ENCODE measurements at regions not wholly inside any gene's neighbourhood (a gene's known extent, or its start where the extent isn't known, plus 50 kb on each side); places are given as distances from the start of the nearest gene placed in this dataset.
A peak's percentile ranks its signal among the peaks of the same experiment; 100 is the strongest.
"Not testable (repeated sequence)": the region's sequence is repeated elsewhere in the genome, so short reads cannot be mapped to it uniquely, and the experiment has no call there.

DNA sequence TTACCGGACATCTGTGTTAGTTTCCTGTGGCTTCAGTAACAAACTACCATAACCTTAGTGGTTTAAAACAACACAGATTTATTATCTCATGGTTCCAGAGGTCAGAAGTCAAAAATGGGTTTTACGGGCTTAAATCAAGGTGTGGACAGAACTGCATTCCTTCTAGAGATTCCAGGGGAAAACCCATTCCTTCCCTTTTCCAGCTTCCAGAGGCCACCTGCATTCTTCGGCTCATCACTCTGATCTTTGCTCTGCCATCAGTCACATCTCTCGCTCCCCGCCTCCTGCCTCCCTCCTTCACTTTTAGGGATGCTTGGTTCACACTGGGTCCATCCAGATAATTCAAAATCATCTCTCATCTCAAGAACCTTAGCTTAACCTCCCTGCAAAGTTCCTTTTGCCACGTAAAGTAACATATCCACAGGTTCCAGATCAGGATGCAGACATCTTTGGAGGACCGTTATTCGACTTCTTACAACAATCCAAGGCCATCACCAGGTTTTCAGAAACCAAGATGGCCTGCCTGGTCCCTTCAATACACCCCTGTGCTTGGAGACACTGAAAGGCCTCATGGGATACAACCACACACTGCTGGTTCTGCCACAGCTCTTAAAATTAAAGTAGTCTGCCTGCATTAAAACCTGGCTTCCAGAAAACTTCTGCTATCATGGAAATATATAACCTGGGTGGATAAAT lies 225.9 kb upstream of the MYO3A start:
- no peak for DNase-seq (ENCODE audit: low read depth in 2 of 3, low spot score in 1 of 3)

DNA sequence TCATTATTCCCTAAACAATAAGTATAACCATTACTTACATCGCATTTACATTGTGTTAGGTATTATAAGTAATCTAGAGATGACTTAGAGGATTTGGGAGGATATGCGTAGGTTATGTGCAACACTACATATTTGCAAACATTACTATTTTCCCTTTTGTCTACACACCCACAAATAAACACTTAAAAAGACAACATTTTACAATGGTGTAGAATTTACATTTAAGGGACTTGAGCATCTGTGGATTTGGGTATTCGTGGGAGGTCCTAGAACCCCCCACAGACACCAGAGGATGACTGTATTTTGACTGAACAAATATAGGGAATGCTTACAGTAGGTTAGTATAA lies 220.2 kb upstream of the MYO3A start:
- no peak for DNase-seq (ENCODE audit: low read depth in 2 of 3, low spot score in 1 of 3)

DNA sequence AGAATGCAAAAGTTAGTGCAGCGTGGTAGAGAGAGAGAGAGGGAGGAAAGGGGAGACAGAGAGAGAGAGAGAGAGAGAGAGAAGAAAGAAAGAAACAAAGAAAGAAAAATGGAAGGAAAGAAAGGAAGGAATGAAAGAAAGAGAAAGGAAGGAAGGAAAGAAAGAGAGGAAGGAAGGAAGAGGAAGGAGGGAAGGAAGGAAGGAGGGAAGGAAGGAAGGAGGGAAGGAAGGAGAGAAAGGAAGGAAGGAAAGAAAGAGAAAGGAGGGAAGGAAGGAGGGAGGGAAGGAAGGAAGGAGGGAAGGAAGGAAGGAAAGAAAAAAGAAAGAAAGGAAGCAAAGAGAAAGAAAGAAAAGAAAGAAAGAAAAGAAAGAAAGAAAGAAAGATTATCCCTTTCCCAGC lies 209.8 kb upstream of the MYO3A start:
- no peak for DNase-seq (ENCODE audit: low read depth in 2 of 3, low spot score in 1 of 3)

DNA sequence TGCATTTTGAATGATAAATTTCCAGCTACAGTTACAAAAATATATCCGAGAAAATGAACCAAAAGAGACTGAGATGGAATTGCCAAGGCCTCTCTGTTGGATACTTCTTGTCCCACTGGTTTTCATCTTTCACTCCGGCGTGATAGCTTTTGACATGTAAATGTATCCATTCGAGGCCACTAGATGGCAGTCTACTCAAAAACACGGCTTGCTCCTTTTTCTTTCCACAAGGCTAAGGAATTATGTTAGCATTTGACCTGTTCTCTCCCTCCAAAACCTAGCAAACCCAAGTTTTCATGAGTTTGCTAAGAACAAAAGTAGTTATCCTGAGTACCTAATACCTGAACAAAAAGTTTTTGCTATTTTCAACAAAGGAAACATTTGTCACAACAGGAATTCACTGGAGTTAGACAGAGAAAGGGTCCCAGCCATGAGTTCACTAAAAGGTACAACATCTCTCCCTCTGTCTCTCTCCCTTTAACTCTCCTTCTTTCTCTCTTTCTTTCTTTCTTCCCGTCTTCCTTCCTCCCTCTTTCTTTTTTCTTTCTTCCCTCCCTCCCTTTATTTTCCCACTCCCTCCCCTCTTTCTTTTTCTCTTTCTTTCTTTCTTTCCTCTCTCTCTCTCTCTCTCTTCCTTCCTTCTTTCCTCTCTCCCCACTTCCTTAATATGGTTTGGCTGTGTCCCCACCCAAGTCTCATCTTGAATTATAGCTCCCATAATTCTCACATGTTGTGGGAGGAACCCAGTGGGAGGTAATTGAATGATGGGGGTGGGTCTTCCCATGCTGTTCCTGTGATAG lies 207.9 kb upstream of the MYO3A start:
- peak in 1 of 3 donors; percentile 35 for DNase-seq (ENCODE audit: low read depth in 2 of 3, low spot score in 1 of 3)

DNA sequence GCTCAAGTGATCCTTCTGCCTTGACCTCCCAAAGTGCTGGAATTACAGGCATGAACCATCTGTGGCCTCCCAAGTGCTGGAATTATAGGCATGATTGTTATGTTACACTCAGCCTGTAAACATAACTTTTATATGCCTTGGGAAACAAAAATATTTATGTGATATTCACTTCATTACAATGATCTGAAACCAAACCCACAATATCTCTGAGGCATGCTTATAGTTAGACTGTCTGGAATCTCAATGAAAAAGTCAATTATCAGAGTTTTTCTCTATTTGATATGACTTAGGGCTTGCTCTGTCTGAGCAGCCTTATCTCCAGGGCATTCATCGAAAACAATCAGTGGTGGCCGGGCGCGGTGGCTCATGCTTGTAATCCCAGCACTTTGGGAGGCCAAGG lies 195.3 kb upstream of the MYO3A start:
- DNase-seq (ENCODE audit: low read depth in 2 of 3, low spot score in 1 of 3) = no peak

DNA sequence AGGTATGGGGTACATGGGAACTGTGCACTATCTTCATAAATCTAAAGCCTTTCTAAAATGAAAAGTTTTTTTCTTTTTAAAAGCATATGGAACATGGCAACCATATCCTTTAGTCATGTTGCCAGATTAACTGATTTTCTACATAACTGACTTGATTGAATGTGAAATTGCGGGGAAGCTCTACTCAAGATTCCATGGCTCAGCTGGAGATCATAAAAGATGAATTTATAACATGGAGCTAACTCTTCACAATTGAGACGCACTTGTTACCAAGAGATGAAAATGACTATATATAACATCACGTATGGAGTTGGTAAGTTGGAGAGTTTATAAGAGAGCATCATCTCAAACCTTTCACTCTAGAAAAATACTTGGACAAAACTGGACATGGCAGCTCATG lies 190.2 kb upstream of the MYO3A start:
- DNase-seq (ENCODE audit: low read depth in 2 of 3, low spot score in 1 of 3) = no peak

DNA sequence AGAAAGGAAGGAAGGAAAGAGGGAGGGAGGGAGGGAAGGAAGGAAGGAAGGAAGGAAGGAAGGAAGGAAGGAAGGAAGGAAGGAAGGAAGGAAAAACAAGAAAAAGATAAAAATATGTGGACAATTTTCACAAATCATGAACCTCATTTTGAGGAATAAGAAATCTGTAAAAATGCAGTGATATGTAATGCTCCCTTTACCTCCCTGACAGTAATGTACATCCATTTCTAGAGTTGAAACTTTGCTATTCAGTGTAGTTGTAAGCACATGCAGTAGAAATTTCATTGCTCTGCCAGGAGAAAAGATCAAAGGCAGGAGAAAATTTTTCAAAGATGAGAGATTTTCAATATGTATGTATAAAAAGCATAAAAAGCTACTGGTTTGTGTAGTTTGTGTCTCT lies 189.5 kb upstream of the MYO3A start:
- DNase-seq (ENCODE audit: low read depth in 2 of 3, low spot score in 1 of 3) = no peak

DNA sequence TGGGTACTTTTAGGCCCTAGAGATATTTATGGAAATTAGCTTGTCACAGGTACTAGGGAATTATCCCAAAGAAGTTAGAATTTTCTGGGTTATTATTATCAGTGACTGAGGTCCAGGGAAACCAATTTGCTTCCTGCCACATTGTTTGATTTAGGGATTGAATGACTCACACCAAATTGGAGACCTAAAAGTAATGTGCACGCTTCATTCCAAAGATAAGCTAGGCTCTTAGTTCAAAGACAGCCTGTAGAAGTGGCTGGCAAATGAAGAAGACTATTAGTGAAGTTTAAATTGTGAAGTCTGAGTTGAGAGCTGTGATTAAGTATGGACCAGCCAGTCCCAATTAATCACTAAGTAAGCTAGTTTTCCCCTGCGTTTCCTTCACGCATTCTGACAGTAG lies 188.1 kb upstream of the MYO3A start:
- no peak for DNase-seq (ENCODE audit: low read depth in 2 of 3, low spot score in 1 of 3)

DNA sequence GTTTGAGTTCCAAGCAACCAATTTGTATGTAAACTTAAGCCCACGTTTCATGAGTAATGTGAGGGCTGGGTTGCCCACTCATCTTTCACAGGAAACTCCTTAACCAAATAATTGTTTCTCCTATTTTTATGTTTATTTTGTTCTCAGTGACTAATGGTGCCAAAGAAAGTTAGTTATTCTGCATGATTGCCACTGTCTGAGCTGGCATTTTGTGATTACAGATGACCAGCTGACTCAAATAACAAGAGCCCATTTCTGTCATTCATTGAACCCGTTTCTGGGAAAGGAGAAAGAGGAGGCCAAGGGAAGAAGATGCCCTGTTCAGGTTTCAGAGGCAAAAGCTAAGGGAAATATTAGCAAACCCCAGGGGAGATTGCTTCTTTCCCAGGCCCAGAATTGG lies 186.9 kb upstream of the MYO3A start:
- no peak for DNase-seq (ENCODE audit: low read depth in 2 of 3, low spot score in 1 of 3)

DNA sequence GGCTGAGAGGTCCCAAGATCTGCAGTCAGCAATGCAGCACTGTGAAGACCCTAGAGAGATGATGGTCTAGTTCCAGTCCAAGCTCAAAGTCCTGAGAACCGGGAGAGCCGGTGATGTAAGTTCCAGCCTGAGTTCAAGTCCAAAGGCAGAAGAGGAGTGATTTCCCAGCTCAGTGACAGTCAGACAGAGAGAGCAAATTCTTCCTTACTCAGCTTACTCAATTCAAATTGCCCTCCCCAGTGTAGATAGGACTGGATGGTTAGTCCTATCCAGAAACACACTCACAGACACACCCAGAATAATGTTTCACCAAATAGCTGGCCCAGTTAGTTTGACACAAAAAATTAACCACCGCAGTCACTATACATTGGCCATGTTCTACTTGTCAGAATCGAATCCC lies 185.5 kb upstream of the MYO3A start:
- no peak for DNase-seq (ENCODE audit: low read depth in 2 of 3, low spot score in 1 of 3)

DNA sequence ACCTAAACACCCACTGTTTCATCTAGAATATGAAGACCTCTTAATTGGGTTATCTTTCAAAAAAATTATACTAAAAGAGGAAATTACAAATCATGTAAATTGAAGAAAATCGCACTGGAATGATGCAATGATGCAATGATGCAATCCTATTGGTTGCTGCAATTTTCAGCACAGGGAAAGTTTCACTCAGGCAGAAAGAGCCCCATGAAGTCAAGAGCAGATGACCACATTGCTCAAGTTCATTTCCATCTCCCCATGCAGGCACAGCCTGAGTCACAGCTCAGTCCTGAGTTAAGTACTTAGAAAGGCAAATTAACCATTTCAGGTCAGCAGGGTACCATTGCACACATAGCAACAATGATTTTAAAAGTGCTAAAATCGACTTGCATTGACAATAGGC lies 180.3 kb upstream of the MYO3A start:
- no peak for DNase-seq (ENCODE audit: low read depth in 2 of 3, low spot score in 1 of 3)

DNA sequence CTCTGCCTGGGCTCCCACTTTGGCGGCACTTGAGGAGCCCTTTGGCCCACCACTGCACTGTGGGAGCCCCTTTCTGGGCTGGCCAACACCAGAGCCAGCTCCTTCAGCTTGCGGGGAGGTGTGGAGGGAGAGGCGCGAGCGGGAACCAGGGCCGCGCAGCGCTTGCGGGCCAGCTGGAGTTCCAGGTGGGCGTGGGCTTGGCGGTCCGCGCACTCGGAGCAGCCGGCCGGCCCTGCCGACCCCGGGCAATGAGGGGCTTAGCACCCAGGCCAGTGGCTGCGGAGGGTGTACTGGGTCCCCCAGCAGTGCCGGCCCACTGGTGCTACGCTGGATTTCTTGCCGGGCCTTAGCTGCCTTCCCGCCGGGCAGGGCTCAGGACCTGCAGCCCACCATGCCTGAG lies 178.2 kb upstream of the MYO3A start:
- DNase-seq (ENCODE audit: low read depth in 2 of 3, low spot score in 1 of 3) = not testable (repeated sequence)

DNA sequence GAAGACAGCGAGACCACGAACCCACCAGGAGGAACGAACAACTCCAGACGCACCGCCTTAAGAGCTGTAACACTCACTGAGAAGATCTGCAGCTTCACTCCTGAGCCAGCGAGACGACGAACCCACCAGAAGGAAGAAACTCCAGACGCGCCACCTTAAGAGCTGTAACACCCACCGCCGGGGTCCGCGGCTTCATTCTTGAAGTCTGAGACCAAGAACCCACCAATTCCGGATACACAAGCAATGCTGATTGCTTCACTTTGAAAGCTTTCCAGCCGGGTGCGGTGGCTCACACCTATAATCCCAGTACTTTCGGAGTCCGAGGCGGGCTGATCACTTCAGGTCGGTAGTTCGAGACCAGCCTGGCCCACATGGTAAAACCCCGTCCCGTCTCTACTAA lies 177.2 kb upstream of the MYO3A start:
- no peak for DNase-seq (ENCODE audit: low read depth in 2 of 3, low spot score in 1 of 3)

DNA sequence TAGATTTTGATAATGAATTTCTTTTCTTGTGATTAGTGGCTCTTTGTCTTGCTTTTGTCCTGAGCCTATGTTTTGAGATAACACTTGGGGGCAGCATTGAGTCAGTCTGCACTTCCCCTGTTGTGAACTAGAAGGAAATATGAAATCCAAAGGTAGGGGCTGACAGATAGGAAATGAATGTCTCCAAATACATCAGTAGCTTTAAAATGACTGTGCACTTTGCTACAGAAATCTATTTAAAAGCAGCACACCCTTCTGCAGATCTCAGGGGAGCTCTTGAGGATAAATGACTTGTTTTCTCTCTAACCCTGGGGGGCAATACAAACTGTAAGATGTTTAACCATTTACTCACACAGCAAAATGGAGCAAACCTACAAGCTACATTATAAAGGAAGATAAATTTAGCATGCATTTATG lies 176.0 kb upstream of the MYO3A start:
- no peak for DNase-seq (ENCODE audit: low read depth in 2 of 3, low spot score in 1 of 3)

DNA sequence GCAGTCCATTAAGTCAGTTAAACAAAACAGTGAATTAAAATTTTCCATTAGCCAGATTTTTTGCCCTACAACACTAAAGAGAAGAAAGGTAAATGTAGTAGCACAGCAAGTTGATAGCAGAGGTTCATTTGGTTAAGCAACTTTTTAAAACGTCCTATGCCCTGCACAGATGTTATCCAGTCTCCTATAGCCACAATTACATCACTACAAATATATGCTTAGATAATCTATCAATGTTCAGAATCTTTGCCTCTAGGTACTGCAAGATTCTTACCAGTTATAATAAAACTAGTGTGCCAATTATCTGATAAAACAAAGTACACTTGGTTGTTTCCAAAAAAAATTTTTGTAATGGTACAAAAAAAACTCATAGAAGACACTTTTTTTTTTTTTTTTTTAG lies 175.5 kb upstream of the MYO3A start:
- no peak for DNase-seq (ENCODE audit: low read depth in 2 of 3, low spot score in 1 of 3)

DNA sequence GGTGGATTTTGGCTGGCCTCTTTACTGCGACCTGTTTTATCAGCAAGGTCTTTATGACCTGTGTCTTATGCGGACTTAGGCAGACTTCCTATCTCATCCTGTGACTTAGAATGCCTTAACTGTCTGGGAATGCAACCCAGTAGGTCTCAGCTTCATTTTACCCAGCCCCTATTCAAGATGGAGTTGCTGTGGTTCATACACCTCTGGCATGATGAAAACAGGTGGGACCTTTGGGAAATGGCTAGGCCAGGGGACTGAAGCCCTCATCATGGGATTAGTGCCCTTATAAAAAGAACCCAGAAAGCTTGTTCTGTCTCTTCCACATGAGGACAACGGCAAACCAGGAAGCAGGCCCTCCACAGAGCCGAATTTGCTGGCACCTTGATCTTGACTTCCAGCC lies 172.1 kb upstream of the MYO3A start:
- no peak for DNase-seq (ENCODE audit: low read depth in 2 of 3, low spot score in 1 of 3)

DNA sequence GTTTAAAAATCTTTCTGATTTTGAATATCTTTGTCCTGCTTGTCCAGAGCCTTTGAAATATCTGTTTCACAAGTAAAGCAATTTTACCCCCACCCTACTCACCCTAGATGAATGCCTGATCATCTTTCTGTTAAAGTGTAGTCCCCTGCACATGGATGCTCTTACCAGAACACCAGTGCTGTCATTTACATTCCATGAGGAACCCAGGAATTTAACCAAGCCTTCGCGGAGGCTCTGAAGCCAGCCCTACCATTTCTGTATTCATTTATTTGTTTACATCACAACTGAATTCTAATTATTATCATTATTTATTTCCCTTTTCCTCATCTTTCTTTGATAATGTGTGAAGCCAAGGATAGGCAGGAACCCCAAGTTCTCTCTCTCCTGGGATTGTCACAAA lies 167.8 kb upstream of the MYO3A start:
- no peak for DNase-seq (ENCODE audit: low read depth in 2 of 3, low spot score in 1 of 3)

DNA sequence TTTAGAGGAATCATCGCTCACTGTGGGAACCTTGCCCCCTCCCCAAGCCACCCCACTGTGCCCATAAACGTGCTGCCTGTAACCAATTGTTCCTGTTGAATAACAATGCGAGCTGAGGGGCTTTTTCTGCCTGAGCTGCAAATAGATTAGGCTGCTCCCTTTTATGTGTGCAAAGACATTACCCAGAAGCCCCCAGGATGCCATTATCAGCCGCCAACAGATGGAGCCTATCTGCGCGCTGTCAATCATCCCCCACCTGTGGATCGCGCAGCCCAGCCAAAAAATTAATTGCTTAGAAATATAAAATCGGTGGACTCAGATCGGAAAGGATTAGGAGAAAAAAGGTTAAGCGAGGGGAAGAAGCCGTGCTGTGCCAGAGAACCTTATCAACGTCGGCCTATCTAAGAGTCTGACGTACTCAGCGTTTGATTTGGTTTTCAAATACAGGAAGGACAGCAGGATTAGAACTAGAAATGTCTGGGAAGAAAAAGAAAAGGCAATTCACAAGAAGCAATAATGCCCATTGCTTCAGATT lies 167.3 kb upstream of the MYO3A start:
- DNase-seq (ENCODE audit: low read depth in 2 of 3, low spot score in 1 of 3) = no peak

DNA sequence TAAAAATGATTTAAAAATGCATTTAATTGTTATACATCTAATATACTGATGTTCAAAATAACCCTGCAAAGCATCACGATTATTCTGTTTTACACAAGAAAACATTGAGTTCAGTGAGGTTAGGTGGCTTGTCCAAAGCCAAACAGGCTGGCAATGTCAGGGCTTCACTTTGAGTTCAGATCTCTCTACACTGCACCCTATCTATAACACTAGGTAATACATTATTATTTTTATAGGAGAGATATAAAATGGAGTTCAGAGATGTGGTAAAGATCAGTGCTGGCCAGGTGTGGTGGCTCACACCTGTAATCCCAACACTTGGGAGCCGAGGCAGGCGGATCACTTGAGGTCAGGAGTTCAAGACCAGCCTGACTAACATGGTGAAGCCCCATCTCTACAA lies 165.9 kb upstream of the MYO3A start:
- no peak for DNase-seq (ENCODE audit: low read depth in 2 of 3, low spot score in 1 of 3)

DNA sequence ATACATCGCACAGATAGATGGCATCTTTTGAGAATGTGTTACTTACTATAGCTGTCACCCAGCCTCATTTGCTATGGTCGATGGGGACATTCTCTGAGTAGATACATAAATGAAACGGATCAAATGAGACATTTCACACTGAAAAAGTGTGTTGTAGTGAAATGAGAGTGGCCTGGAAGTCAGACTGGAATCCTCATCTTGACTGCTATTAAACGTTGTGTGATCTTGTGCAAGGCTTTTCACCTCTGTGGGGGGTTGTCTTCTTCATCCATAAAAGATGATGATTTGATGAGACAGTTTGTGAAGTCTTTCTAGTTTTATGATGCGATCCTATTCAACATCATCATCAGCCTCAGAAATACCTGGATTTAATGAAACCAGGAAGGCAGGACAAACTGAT lies 155.4 kb upstream of the MYO3A start:
- no peak for DNase-seq (ENCODE audit: low read depth in 2 of 3, low spot score in 1 of 3)

DNA sequence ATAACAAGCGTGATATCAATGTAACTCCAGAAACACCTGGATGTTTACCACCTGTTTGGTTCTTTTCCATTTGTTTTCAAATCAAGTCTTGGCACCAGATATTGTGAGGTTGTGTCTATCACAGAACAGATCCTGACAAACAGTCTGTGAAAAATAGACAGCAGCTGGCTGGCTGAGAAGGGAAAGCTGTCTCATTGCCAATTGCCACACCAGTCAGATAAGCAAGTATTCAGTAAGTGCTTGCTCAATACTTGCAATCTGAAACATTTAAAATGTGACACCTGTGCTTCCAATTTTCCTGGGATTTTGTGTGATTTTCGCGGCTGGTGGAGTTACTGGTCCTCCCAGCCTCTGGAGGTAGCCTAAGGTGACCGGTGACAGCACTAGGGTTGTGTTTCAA lies 147.9 kb upstream of the MYO3A start:
- DNase-seq (ENCODE audit: low read depth in 2 of 3, low spot score in 1 of 3) = no peak

DNA sequence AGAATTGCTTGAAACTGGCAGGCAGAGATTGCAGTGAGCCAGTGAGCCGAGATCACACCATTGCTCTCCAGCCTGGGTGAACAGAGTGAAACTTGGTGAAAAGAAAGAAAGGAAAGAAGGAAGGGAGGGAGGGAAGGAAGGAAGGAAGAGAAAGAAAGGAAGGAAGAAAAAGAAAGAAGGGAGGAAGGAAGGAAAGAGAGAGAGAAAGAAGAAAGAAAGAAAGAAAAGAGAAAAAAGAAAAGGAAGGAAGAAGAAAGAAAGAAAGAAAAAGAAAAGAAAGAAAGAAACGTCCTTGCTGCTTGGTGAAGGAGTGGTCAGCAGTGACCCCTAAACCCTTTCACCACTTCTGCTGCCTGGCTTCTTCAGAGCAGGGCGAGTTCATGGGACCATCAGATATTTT lies 147.1 kb upstream of the MYO3A start:
- DNase-seq (ENCODE audit: low read depth in 2 of 3, low spot score in 1 of 3) = no peak

DNA sequence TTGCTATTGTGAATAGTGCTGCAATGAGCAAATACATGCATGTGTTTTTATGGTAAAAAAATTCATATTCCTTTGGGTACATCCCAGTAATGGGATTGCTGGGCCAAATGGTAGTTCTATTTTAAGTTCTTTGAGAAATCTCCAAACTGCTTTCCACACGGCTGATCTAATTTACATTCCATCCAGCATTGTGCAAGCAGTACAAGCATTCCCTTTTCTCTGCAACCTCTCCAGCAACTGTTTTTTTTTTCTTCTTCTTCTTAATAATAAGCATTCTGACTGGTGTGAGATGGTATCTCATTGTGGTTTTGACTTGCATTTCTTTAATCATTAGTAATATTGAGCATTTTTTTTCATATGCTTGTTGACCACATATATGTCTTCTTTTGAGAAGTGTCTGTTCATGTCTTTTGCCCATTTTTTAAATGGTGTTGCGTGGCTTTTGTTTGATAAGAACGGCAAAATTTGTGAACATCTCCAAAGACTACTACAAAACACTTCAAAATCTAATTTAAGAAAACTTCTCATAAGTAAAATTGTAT lies 136.1 kb upstream of the MYO3A start:
- DNase-seq (ENCODE audit: low read depth in 2 of 3, low spot score in 1 of 3) = no peak
